Kidney (tissue), 13 donors: ENCODE measurements at regions not wholly inside any gene's neighbourhood (a gene's known extent, or its start where the extent isn't known, plus 50 kb on each side); places are given as distances from the start of the nearest gene placed in this dataset.

Experiments used
- DNase-seq, 5 donors: peaks; one replicate each; pipeline ENCODE4 v3.0.0-alpha.2; 2013 to 2020
- FAIRE-seq: peaks from 2 replicates; lab custom pipeline; 2012; peaks lifted over from hg19 to GRCh38; lab: Jason Lieb, UNC
- H3K27ac ChIP-seq, 2 donors: one replicate each; pipeline ENCODE4 v1.7.0; 2013; ENCODE audit warnings: low read depth in 2 of 2, low read length in 2 of 2, inconsistent platforms in 1 of 2
- H3K27me3 ChIP-seq: one replicate; pipeline ENCODE4 v1.7.1; 2013; ENCODE audit warnings: low read length, inconsistent platforms; ENCODE audit not compliant: control insufficient read depth, insufficient read depth
- H3K36me3 ChIP-seq, 3 donors: one replicate each; pipeline versions ENCODE4 v1.7.0 to v1.7.1; 2013; ENCODE audit warnings: low read length in 3 of 3, control low read depth in 1 of 3, inconsistent platforms in 1 of 3; ENCODE audit not compliant: insufficient read depth in 3 of 3, control insufficient read depth in 2 of 3
- H3K4me1 ChIP-seq, 3 donors: one replicate each; pipeline versions ENCODE4 v1.7.0 to v1.7.1; 2013; ENCODE audit warnings: low read length in 3 of 3, inconsistent platforms in 1 of 3, low read depth in 1 of 3; ENCODE audit not compliant: control insufficient read depth in 2 of 3, insufficient read depth in 2 of 3
- H3K4me3 ChIP-seq, 3 donors: one replicate each; pipeline versions ENCODE4 v1.7.0 to v1.8.1; 2013; ENCODE audit warnings: low read length in 3 of 3, control low read depth in 1 of 3, inconsistent platforms in 1 of 3
- H3K9ac ChIP-seq, 3 donors: one replicate each; pipeline versions ENCODE4 v1.7.0 to v1.7.1; 2013; ENCODE audit warnings: low read length in 3 of 3, control low read depth in 1 of 3, inconsistent platforms in 1 of 3
- H3K9me3 ChIP-seq, 3 donors: one replicate each; pipeline versions ENCODE4 v1.7.0 to v1.7.1; 2013; ENCODE audit warnings: low read length in 3 of 3, control low read depth in 1 of 3, inconsistent platforms in 1 of 3; ENCODE audit not compliant: control insufficient read depth in 2 of 3, insufficient read depth in 1 of 3
- CTCF ChIP-seq: IDR thresholded peaks from 3 replicates; pipeline ENCODE4 v1.5.1; 2012; ENCODE audit warnings: mild to moderate bottlenecking, moderate library complexity, borderline replicate concordance; ENCODE audit not compliant: insufficient read depth; ENCODE audit errors: extremely low read depth
- intact Hi-C: fragments of 100-400 bp; cut with DNase I; formaldehyde crosslinking; loops from one replicate; pipeline ENCODE4 v1.11.1; 2022
- donor health status: control.
- donor health status: control.
- donor health status: control.
- donor health status: control.
- donor health status: control.
- donor health status: DM: yes; HTN: yes; CAD: no.
- donor health status: Normal renal cell carcinoma (clear cell type).

- Histone ChIP-seq H3K9me3 (no peaks in the 10 kb centered on the region), H3K4me1 (no peaks in the 10 kb centered on the region), H3K36me3 (no peaks in the 10 kb centered on the region), H3K4me3 (no peak overlapping the region), H3K9ac (no peak overlapping the region), H3K27me3 (no peaks in the 10 kb centered on the region), H3K27ac (no peak overlapping the region)
- FAIRE-seq: no peak
- DNase-seq: no peak
- intact Hi-C loops: no loop called here
- no peak for TF ChIP-seq CTCF
Observed at GRCh38 chr3:65093641-65094040, 405.8 kb upstream of the ADAMTS9 start.

- no peak for FAIRE-seq
- Histone ChIP-seq H3K9me3 (no peaks in the 10 kb centered on the region), H3K27me3 (no peaks in the 10 kb centered on the region), H3K27ac (no peak overlapping the region), H3K4me1 (peaks cover 0 to 2% (median 0%) of the 10 kb centered on the region in 3 donors), H3K9ac (no peak overlapping the region), H3K4me3 (no peak overlapping the region), H3K36me3 (no peaks in the 10 kb centered on the region)
- no peak for TF ChIP-seq CTCF
- intact Hi-C loops: no loop called here
- no peak for DNase-seq
Observed at GRCh38 chr3:65091565-65091964, 403.8 kb upstream of the ADAMTS9 start.

- intact Hi-C loops: no loop called here
- no peak overlapping the region for H3K4me3 ChIP-seq
- H3K9me3 ChIP-seq: no peaks in the 10 kb centered on the region
- H3K36me3 ChIP-seq: no peaks in the 10 kb centered on the region
- H3K4me1 ChIP-seq: peaks cover 0 to 2% (median 0%) of the 10 kb centered on the region in 3 donors
- no peaks in the 10 kb centered on the region for H3K27me3 ChIP-seq
- no peak overlapping the region for H3K27ac ChIP-seq
- DNase-seq (no peak), FAIRE-seq (no peak)
- no peak for TF ChIP-seq CTCF
- H3K9ac ChIP-seq: no peak overlapping the region
Observed at GRCh38 chr3:65083240-65083639, 395.4 kb upstream of the ADAMTS9 start.

- no peak overlapping the region for H3K9ac ChIP-seq
- no peaks in the 10 kb centered on the region for H3K4me1 ChIP-seq
- no peak overlapping the region for H3K4me3 ChIP-seq
- FAIRE-seq (no peak), DNase-seq (no peak)
- no peaks in the 10 kb centered on the region for H3K36me3 ChIP-seq
- H3K27ac ChIP-seq: no peak overlapping the region
- no peak for TF ChIP-seq CTCF
- H3K27me3 ChIP-seq: no peaks in the 10 kb centered on the region
- H3K9me3 ChIP-seq: no peaks in the 10 kb centered on the region
- intact Hi-C loops: no loop called here
Observed at GRCh38 chr3:65081536-65081935, 393.7 kb upstream of the ADAMTS9 start.
